ENCODE measurements at regions not wholly inside any gene's neighbourhood (a gene's known extent, or its start where the extent isn't known, plus 50 kb on each side); places are given as distances from the start of the nearest gene placed in this dataset.

GRCh38 chr12:132429946-132430643, 59.9 kb upstream of the FBRSL1 start:
- H3K9me3 ChIP-seq (ENCODE audit: severe bottlenecking), result peaks cover 2% of the 10 kb centered on the region
- DNase-seq, result peak; percentile 96
- peak overlapping the region; percentile 97 for H3K27ac ChIP-seq
- peak overlapping the region; percentile 31 for H3K4me3 ChIP-seq (ENCODE audit: low read depth, low read length)
- H3K27me3 ChIP-seq (ENCODE audit: insufficient read depth, low read depth, severe bottlenecking), result no peaks in the 10 kb centered on the region
- TF ChIP-seq CTCF (IDR thresholded peaks at IDR 0.05; ENCODE audit: low read depth, low read length), result no peak
- peaks cover 12% of the 10 kb centered on the region for H3K36me3 ChIP-seq

GRCh38 chr12:132429602-132429945, 60.4 kb upstream of the FBRSL1 start:
- Histone ChIP-seq H3K4me3 (ENCODE audit: low read depth, low read length) (peak overlapping the region; percentile 35), H3K27ac (peak overlapping the region; percentile 97), H3K36me3 (peaks cover 17% of the 10 kb centered on the region), H3K27me3 (ENCODE audit: insufficient read depth, low read depth, severe bottlenecking) (no peaks in the 10 kb centered on the region), H3K9me3 (ENCODE audit: severe bottlenecking) (peaks cover 5% of the 10 kb centered on the region)
- peak; percentile 91 for DNase-seq
- peak; percentile 16; the same call in 1 of the 2 replicates for TF ChIP-seq CTCF (IDR thresholded peaks at IDR 0.05; ENCODE audit: low read depth, low read length)

GRCh38 chr12:132428936-132429601, 60.9 kb upstream of the FBRSL1 start:
- peaks cover 18% of the 10 kb centered on the region for H3K36me3 ChIP-seq
- H3K27me3 ChIP-seq (ENCODE audit: insufficient read depth, low read depth, severe bottlenecking), result no peaks in the 10 kb centered on the region
- TF ChIP-seq CTCF (IDR thresholded peaks at IDR 0.05; ENCODE audit: low read depth, low read length), result no peak
- H3K4me3 ChIP-seq (ENCODE audit: low read depth, low read length), result peak overlapping the region; percentile 35
- peak overlapping the region; percentile 97 for H3K27ac ChIP-seq
- peak; percentile 62 for DNase-seq
- H3K9me3 ChIP-seq (ENCODE audit: severe bottlenecking), result peaks cover 5% of the 10 kb centered on the region

- TF ChIP-seq CTCF (IDR thresholded peaks at IDR 0.05; ENCODE audit: low read depth, low read length), result peak; percentile 27; the same call in 1 of the 2 replicates
- H3K27ac ChIP-seq, result peak overlapping the region; percentile 97
Observed at GRCh38 chr12:132427999-132428935, 61.7 kb upstream of the FBRSL1 start.

GRCh38 chr12:132427174-132427768, 62.7 kb upstream of the FBRSL1 start:
- TF ChIP-seq CTCF (IDR thresholded peaks at IDR 0.05; ENCODE audit: low read depth, low read length), result no peak
- no peak for DNase-seq
- peaks cover 5% of the 10 kb centered on the region for H3K9me3 ChIP-seq (ENCODE audit: severe bottlenecking)
- H3K27ac ChIP-seq, result peak overlapping the region; percentile 97
- peaks cover 18% of the 10 kb centered on the region for H3K36me3 ChIP-seq
- H3K27me3 ChIP-seq (ENCODE audit: insufficient read depth, low read depth, severe bottlenecking), result no peaks in the 10 kb centered on the region
- H3K4me3 ChIP-seq (ENCODE audit: low read depth, low read length), result no peak overlapping the region

More at GRCh38 chr12:132427999-132428935, 61.7 kb upstream of the FBRSL1 start:
- Histone ChIP-seq H3K36me3 (peaks cover 18% of the 10 kb centered on the region), H3K4me3 (ENCODE audit: low read depth, low read length) (peak overlapping the region; percentile 35), H3K9me3 (ENCODE audit: severe bottlenecking) (peaks cover 5% of the 10 kb centered on the region), H3K27me3 (ENCODE audit: insufficient read depth, low read depth, severe bottlenecking) (no peaks in the 10 kb centered on the region)
- DNase-seq, result peak; percentile 96
